ENCODE measurements at regions not wholly inside any gene's neighbourhood (a gene's known extent, or its start where the extent isn't known, plus 50 kb on each side); places are given as distances from the start of the nearest gene placed in this dataset.
A peak's percentile ranks its signal among the peaks of the same experiment; 100 is the strongest.

DNA sequence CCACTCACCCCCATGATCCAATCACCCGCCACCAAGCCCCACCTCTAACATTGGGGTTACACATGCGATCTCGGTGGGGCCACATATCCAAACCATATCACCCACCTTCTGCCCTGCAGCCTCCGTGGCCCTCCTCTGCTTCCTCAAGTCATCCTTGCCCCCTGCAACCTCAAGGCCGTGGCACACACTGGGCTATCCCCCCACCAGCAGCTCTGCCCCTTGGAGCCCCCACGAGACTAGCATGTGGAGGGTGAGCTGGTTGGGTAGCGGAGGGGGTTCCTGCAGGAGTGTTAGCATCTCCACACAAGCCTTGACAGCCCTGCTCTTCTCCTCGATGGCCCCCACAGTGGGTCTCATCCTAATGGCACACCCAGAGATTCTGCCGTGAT, 100.8 kb downstream of the TOMM20 start:
- Histone ChIP-seq H3K9me3 (ENCODE audit: control insufficient read depth in 2 of 3, low read length in 3 of 3) (no peaks in the 10 kb centered on the region), H3K4me1 (ENCODE audit: control insufficient read depth in 2 of 2, insufficient read depth in 2 of 2, low read length in 2 of 2) (no peaks in the 10 kb centered on the region), H3K27ac (ENCODE audit: low read depth, low read length) (no peak overlapping the region), H3K27me3 (ENCODE audit: control insufficient read depth in 2 of 2, insufficient read depth in 2 of 2, low read length in 2 of 2) (no peaks in the 10 kb centered on the region), H3K4me3 (ENCODE audit: low read length) (no peak overlapping the region), H3K36me3 (ENCODE audit: control insufficient read depth in 2 of 3, insufficient read depth in 3 of 3, low read length in 3 of 3) (no peaks in the 10 kb centered on the region)
- ATAC-seq (no peak), DNase-seq (no peak)
- Mint-ChIP-seq H3K4me3 (no peak overlapping the region), H3K27me3 (no peaks in the 10 kb centered on the region), H3K36me3 (peaks cover 0 to 10% (median 0%) of the 10 kb centered on the region in 5 donors), H3K9me3 (peaks cover 0 to 16% (median 1%) of the 10 kb centered on the region in 11 donors), H3K27ac (no peak overlapping the region), H3K4me1 (peaks cover 0 to 16% (median 4%) of the 10 kb centered on the region in 7 donors)
- intact Hi-C loops (cut with micrococcal nuclease) = no loop called here
- ChIA-PET POLR2A (no interaction called here), CTCF (no interaction called here)

GRCh38 chr1:235027076-235027861, 101.4 kb downstream of the TOMM20 start:
- ChIA-PET POLR2A (no interaction called here), CTCF (no interaction called here)
- Histone ChIP-seq H3K27ac (ENCODE audit: low read depth, low read length) (no peak overlapping the region), H3K4me1 (ENCODE audit: control insufficient read depth in 2 of 2, insufficient read depth in 2 of 2, low read length in 2 of 2) (no peaks in the 10 kb centered on the region), H3K4me3 (ENCODE audit: low read length) (no peak overlapping the region), H3K9me3 (ENCODE audit: control insufficient read depth in 2 of 3, low read length in 3 of 3) (no peaks in the 10 kb centered on the region), H3K27me3 (ENCODE audit: control insufficient read depth in 2 of 2, insufficient read depth in 2 of 2, low read length in 2 of 2) (no peaks in the 10 kb centered on the region), H3K36me3 (ENCODE audit: control insufficient read depth in 2 of 3, insufficient read depth in 3 of 3, low read length in 3 of 3) (no peaks in the 10 kb centered on the region)
- H3K27me3 Mint-ChIP-seq = no peaks in the 10 kb centered on the region
- H3K9me3 Mint-ChIP-seq = peaks cover 0 to 16% (median 1%) of the 10 kb centered on the region in 11 donors
- no peak overlapping the region for H3K4me3 Mint-ChIP-seq
- intact Hi-C loops (cut with micrococcal nuclease) = no loop called here
- no peak for ATAC-seq
- peak overlapping the region in 2 of 9 donors; percentile 53 to 65 for H3K27ac Mint-ChIP-seq
- DNase-seq = no peak
- H3K36me3 Mint-ChIP-seq = peaks cover 0 to 10% (median 0%) of the 10 kb centered on the region in 5 donors
- H3K4me1 Mint-ChIP-seq = peaks cover 0 to 22% (median 4%) of the 10 kb centered on the region in 7 donors

GRCh38 chr1:235025422-235025984, 103.1 kb downstream of the TOMM20 start:
- peaks cover 0 to 8% (median 0%) of the 10 kb centered on the region in 5 donors for H3K36me3 Mint-ChIP-seq
- Histone ChIP-seq H3K4me1 (ENCODE audit: control insufficient read depth in 2 of 2, insufficient read depth in 2 of 2, low read length in 2 of 2) (no peaks in the 10 kb centered on the region), H3K4me3 (ENCODE audit: low read length) (no peak overlapping the region), H3K27ac (ENCODE audit: low read depth, low read length) (no peak overlapping the region), H3K36me3 (ENCODE audit: control insufficient read depth in 2 of 3, insufficient read depth in 3 of 3, low read length in 3 of 3) (no peaks in the 10 kb centered on the region), H3K9me3 (ENCODE audit: control insufficient read depth in 2 of 3, low read length in 3 of 3) (no peaks in the 10 kb centered on the region), H3K27me3 (ENCODE audit: control insufficient read depth in 2 of 2, insufficient read depth in 2 of 2, low read length in 2 of 2) (no peaks in the 10 kb centered on the region)
- DNase-seq (no peak), ATAC-seq (no peak)
- intact Hi-C loops (cut with micrococcal nuclease) = no loop called here
- H3K27me3 Mint-ChIP-seq = no peaks in the 10 kb centered on the region
- H3K4me3 Mint-ChIP-seq = no peak overlapping the region
- no peak overlapping the region for H3K27ac Mint-ChIP-seq
- ChIA-PET POLR2A (no interaction called here), CTCF (interaction anchor here (0.6 kb wide), 1 partner anchor 275 kb away, joined by 3 read pairs; no protein-coding TSS in a partner anchor)
- H3K4me1 Mint-ChIP-seq = peaks cover 0 to 28% (median 5%) of the 10 kb centered on the region in 7 donors
- peaks cover 0 to 12% (median 1%) of the 10 kb centered on the region in 11 donors for H3K9me3 Mint-ChIP-seq

GRCh38 chr1:235024711-235025421, 103.8 kb downstream of the TOMM20 start:
- no peak overlapping the region for H3K27ac Mint-ChIP-seq
- no peaks in the 10 kb centered on the region for H3K36me3 ChIP-seq (ENCODE audit: control insufficient read depth in 2 of 3, insufficient read depth in 3 of 3, low read length in 3 of 3)
- H3K27ac ChIP-seq (ENCODE audit: low read depth, low read length) = no peak overlapping the region
- H3K9me3 ChIP-seq (ENCODE audit: control insufficient read depth in 2 of 3, low read length in 3 of 3) = no peaks in the 10 kb centered on the region
- H3K27me3 Mint-ChIP-seq = no peaks in the 10 kb centered on the region
- intact Hi-C loops (cut with micrococcal nuclease) = no loop called here
- no peak overlapping the region for H3K4me3 ChIP-seq (ENCODE audit: low read length)
- CTCF ChIA-PET = interaction anchor here (0.6 kb wide), 1 partner anchor 276 kb away, joined by 3 read pairs; no protein-coding TSS in a partner anchor
- H3K27me3 ChIP-seq (ENCODE audit: control insufficient read depth in 2 of 2, insufficient read depth in 2 of 2, low read length in 2 of 2) = no peaks in the 10 kb centered on the region
- no peak overlapping the region for H3K4me3 Mint-ChIP-seq
- DNase-seq = no peak
- peaks cover 0 to 31% (median 5%) of the 10 kb centered on the region in 7 donors for H3K4me1 Mint-ChIP-seq
- no peak for ATAC-seq
- H3K4me1 ChIP-seq (ENCODE audit: control insufficient read depth in 2 of 2, insufficient read depth in 2 of 2, low read length in 2 of 2) = no peaks in the 10 kb centered on the region
- peaks cover 0 to 12% (median 1%) of the 10 kb centered on the region in 11 donors for H3K9me3 Mint-ChIP-seq
- POLR2A ChIA-PET = no interaction called here
- H3K36me3 Mint-ChIP-seq = peaks cover 0 to 9% (median 0%) of the 10 kb centered on the region in 5 donors

DNA sequence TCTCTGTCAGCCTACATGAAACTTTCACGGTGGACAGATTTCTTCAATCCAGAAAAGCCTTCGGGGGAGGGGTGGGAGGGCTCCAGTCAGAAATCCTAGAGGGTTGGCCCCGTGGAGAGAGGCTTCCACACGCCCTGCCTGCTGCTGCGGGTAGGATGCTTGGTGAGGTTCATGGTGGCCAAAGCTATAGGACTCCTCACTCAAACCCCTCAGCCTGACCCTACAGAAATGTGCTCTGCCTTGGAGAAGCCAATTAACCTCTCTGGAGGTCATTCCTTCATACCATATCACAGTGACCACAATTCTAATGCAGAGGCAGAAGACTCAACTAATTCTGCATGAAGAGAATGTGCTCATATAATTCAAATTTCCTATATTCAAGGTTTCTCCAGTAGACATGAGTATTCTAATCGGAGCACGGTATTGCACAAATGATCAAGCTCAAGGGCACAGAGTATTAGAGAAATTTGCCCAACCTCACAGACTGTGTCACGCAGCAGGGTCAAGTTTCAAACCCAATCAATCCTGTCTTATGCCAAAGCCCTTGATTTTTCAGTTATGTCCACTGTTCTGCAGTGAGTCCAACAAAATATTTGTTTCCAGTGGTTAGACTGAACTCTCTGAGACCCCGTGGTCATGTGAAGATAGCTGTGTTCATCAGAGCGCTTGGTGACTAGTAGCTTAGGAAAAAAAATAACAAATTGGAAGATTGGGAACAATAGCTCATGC, 104.8 kb downstream of the TOMM20 start:
- Mint-ChIP-seq H3K36me3 (peaks cover 0 to 10% (median 0%) of the 10 kb centered on the region in 5 donors), H3K9me3 (peaks cover 0 to 14% (median 0%) of the 10 kb centered on the region in 11 donors), H3K4me3 (no peak overlapping the region), H3K4me1 (peaks cover 2 to 40% (median 9%) of the 10 kb centered on the region in 7 donors), H3K27ac (peak overlapping the region in 1 of 9 donors; percentile 43), H3K27me3 (no peaks in the 10 kb centered on the region)
- Histone ChIP-seq H3K4me1 (ENCODE audit: control insufficient read depth in 2 of 2, insufficient read depth in 2 of 2, low read length in 2 of 2) (no peaks in the 10 kb centered on the region), H3K9me3 (ENCODE audit: control insufficient read depth in 2 of 3, low read length in 3 of 3) (no peaks in the 10 kb centered on the region), H3K36me3 (ENCODE audit: control insufficient read depth in 2 of 3, insufficient read depth in 3 of 3, low read length in 3 of 3) (no peaks in the 10 kb centered on the region), H3K27me3 (ENCODE audit: control insufficient read depth in 2 of 2, insufficient read depth in 2 of 2, low read length in 2 of 2) (no peaks in the 10 kb centered on the region), H3K27ac (ENCODE audit: low read depth, low read length) (no peak overlapping the region), H3K4me3 (ENCODE audit: low read length) (no peak overlapping the region)
- POLR2A ChIA-PET = no interaction called here
- CTCF ChIA-PET = no interaction called here
- DNase-seq = no peak
- ATAC-seq = no peak
- intact Hi-C loops (cut with micrococcal nuclease) = no loop called here

GRCh38 chr1:235022981-235023710, 105.5 kb downstream of the TOMM20 start:
- Histone ChIP-seq H3K9me3 (ENCODE audit: control insufficient read depth in 2 of 3, low read length in 3 of 3) (no peaks in the 10 kb centered on the region), H3K4me1 (ENCODE audit: control insufficient read depth in 2 of 2, insufficient read depth in 2 of 2, low read length in 2 of 2) (no peaks in the 10 kb centered on the region), H3K4me3 (ENCODE audit: low read length) (no peak overlapping the region), H3K27me3 (ENCODE audit: control insufficient read depth in 2 of 2, insufficient read depth in 2 of 2, low read length in 2 of 2) (no peaks in the 10 kb centered on the region), H3K36me3 (ENCODE audit: control insufficient read depth in 2 of 3, insufficient read depth in 3 of 3, low read length in 3 of 3) (no peaks in the 10 kb centered on the region), H3K27ac (ENCODE audit: low read depth, low read length) (no peak overlapping the region)
- Mint-ChIP-seq H3K27ac (peak overlapping the region in 2 of 9 donors; percentile 22 to 43), H3K9me3 (peaks cover 0 to 15% (median 4%) of the 10 kb centered on the region in 11 donors), H3K4me3 (no peak overlapping the region), H3K27me3 (no peaks in the 10 kb centered on the region), H3K4me1 (peaks cover 5 to 46% (median 14%) of the 10 kb centered on the region in 7 donors), H3K36me3 (peaks cover 0 to 15% (median 0%) of the 10 kb centered on the region in 5 donors)
- ATAC-seq (no peak), DNase-seq (no peak)
- ChIA-PET CTCF (no interaction called here), POLR2A (no interaction called here)
- intact Hi-C loops (cut with micrococcal nuclease) = no loop called here
